Neural cell (in vitro differentiated cells): ENCODE measurements at regions not wholly inside any gene's neighbourhood (a gene's known extent, or its start where the extent isn't known, plus 50 kb on each side); places are given as distances from the start of the nearest gene placed in this dataset.

ENCODE experiments used
- H2AFZ ChIP-seq: fragments of 200-600, 300-800 bp; sonication (generic), shearing (Covaris generic); 2 replicates; pipeline ENCODE4 v1.6.0; 2014; ENCODE audit warnings: low read depth, mild to moderate bottlenecking, antibody characterized with exemption, low read length, moderate library complexity
- H3F3A ChIP-seq: fragments of 200-600 bp; shearing (Covaris generic); 2 replicates; pipeline ENCODE4 v1.6.1; 2016; ENCODE audit warnings: mild to moderate bottlenecking, moderate library complexity, mixed read lengths, antibody characterized with exemption, low read length; ENCODE audit not compliant: insufficient read depth, poor library complexity, severe bottlenecking
- H3K27ac ChIP-seq: fragments of 200-600, 300-800 bp; sonication (generic), shearing (Covaris generic); 2 replicates; pipeline ENCODE4 v1.5.1; 2014; ENCODE audit warnings: mild to moderate bottlenecking, low read length, moderate library complexity
- H3K27me3 ChIP-seq: fragments of 300-800, 200-600 bp; sonication (generic), shearing (Covaris generic); 2 replicates; pipeline ENCODE4 v1.6.0; 2014; ENCODE audit warnings: mild to moderate bottlenecking, low read depth, low read length, moderate library complexity; ENCODE audit not compliant: insufficient read depth
- H3K36me3 ChIP-seq: fragments of 300-800, 200-600 bp; sonication (generic), shearing (Covaris generic); 2 replicates; pipeline ENCODE4 v1.5.1; 2014; ENCODE audit warnings: mild to moderate bottlenecking, antibody characterized with exemption, low read length, moderate library complexity; ENCODE audit not compliant: insufficient read depth
- H3K4me2 ChIP-seq: fragments of 300-800, 200-600 bp; sonication (generic), shearing (Covaris generic); 2 replicates; pipeline ENCODE4 v1.6.0; 2014; ENCODE audit warnings: mild to moderate bottlenecking, low read length
- H3K4me3 ChIP-seq: fragments of 300-800, 200-600 bp; sonication (generic), shearing (Covaris generic); 2 replicates; pipeline ENCODE4 v1.5.1; 2014; ENCODE audit warnings: mild to moderate bottlenecking, low read length, moderate library complexity
- H3K79me2 ChIP-seq: fragments of 200-600 bp; shearing (Covaris generic); replicated peaks from 2 replicates; pipeline ENCODE4 v1.6.0; 2014; ENCODE audit warnings: mild to moderate bottlenecking, low read length, moderate library complexity; ENCODE audit not compliant: insufficient read depth
- H3K9ac ChIP-seq: fragments of 300-800, 200-600 bp; sonication (generic), shearing (Covaris generic); 2 replicates; pipeline ENCODE4 v1.6.1; 2016; ENCODE audit warnings: mild to moderate bottlenecking, low read length, mixed read lengths
- H3K9me2 ChIP-seq: fragments of 200-600 bp; shearing (Covaris generic); 2 replicates; pipeline ENCODE4 v1.6.1; 2016; ENCODE audit warnings: mild to moderate bottlenecking, low read length, mixed read lengths; ENCODE audit not compliant: insufficient read depth
- H3K9me3 ChIP-seq: fragments of 200-600, 300-800 bp; sonication (generic), shearing (Covaris generic); 2 replicates; pipeline ENCODE4 v1.6.1; 2016; ENCODE audit warnings: mild to moderate bottlenecking, mixed run types, low read length, moderate library complexity, mixed read lengths
- H4K20me1 ChIP-seq: fragments of 200-600 bp; shearing (Covaris generic); 2 replicates; pipeline ENCODE4 v1.6.1; 2016; ENCODE audit warnings: mild to moderate bottlenecking, mixed run types; ENCODE audit not compliant: insufficient read depth
- CTCF ChIP-seq: fragments of 450-650 bp; IDR thresholded peaks from 2 replicates; pipeline ENCODE4 v1.5.1; 2014; ENCODE audit warnings: antibody characterized with exemption, mild to moderate bottlenecking, moderate library complexity; ENCODE audit not compliant: poor library complexity, severe bottlenecking
- EP300 ChIP-seq: fragments of 450-650 bp; conservative IDR thresholded peaks from 2 replicates; pipeline ENCODE4 v1.6.1; 2014; ENCODE audit warnings: antibody characterized with exemption, mild to moderate bottlenecking, moderate library complexity; ENCODE audit not compliant: poor library complexity, severe bottlenecking
- EZH2 ChIP-seq: fragments of 200-600, 300-800 bp; shearing (Covaris generic), sonication (generic); IDR thresholded peaks from 2 replicates; pipeline ENCODE4 v1.6.1; 2014; ENCODE audit warnings: antibody characterized with exemption, low read length, borderline replicate concordance, mild to moderate bottlenecking; ENCODE audit not compliant: insufficient read depth, poor library complexity, severe bottlenecking
- MXI1 ChIP-seq: fragments of 450-650 bp; conservative IDR thresholded peaks from 2 replicates; pipeline ENCODE4 v1.6.1; 2014; ENCODE audit warnings: antibody characterized with exemption, mild to moderate bottlenecking; ENCODE audit not compliant: poor library complexity, severe bottlenecking
- POLR2AphosphoS5 ChIP-seq: IDR thresholded peaks from 2 replicates; pipeline ENCODE4 v1.6.1; 2012
- RAD21 ChIP-seq: fragments of 450-650 bp; conservative IDR thresholded peaks from 2 replicates; pipeline ENCODE4 v1.6.1; 2014; ENCODE audit warnings: antibody characterized with exemption, mild to moderate bottlenecking, moderate library complexity
- REST ChIP-seq: IDR thresholded peaks from 2 replicates; pipeline ENCODE4 v1.6.1; 2012; ENCODE audit warnings: borderline replicate concordance
- SMC3 ChIP-seq: fragments of 450-650 bp; conservative IDR thresholded peaks from 2 replicates; pipeline ENCODE4 v1.6.1; 2014; ENCODE audit warnings: antibody characterized with exemption, mild to moderate bottlenecking, moderate library complexity; ENCODE audit not compliant: poor library complexity
- TAF1 ChIP-seq: IDR thresholded peaks from 2 replicates; pipeline ENCODE4 v1.6.1; 2012; ENCODE audit warnings: low read depth

- Histone ChIP-seq H3F3A (no peaks in the 10 kb centered on the region), H3K9ac (no peak overlapping the region), H3K9me2 (no peaks in the 10 kb centered on the region), H3K36me3 (no peaks in the 10 kb centered on the region), H3K4me2 (no peak overlapping the region), H3K9me3 (no peaks in the 10 kb centered on the region), H3K27me3 (no peaks in the 10 kb centered on the region), H3K27ac (no peak overlapping the region), H4K20me1 (no peaks in the 10 kb centered on the region), H3K4me3 (no peak overlapping the region), H2AFZ (no peak overlapping the region), H3K79me2 (no peaks in the 10 kb centered on the region)
- no peak for TF ChIP-seq POLR2AphosphoS5
- TF ChIP-seq RAD21: no peak
- no peak for TF ChIP-seq REST
- TF ChIP-seq EZH2: no peak
- no peak for TF ChIP-seq MXI1
- TF ChIP-seq SMC3: no peak
- TF ChIP-seq EP300: no peak
- TF ChIP-seq TAF1: no peak
- TF ChIP-seq CTCF: no peak
Observed at GRCh38 chr11:107174856-107175255, 156.6 kb upstream of the GUCY1A2 start.

GRCh38 chr11:107172996-107173395 is 154.7 kb upstream of the GUCY1A2 start:
- Histone ChIP-seq H2AFZ (no peak overlapping the region), H3K9ac (no peak overlapping the region), H4K20me1 (no peaks in the 10 kb centered on the region), H3K27ac (no peak overlapping the region), H3K36me3 (no peaks in the 10 kb centered on the region), H3K9me2 (no peaks in the 10 kb centered on the region), H3K4me2 (no peak overlapping the region), H3F3A (no peaks in the 10 kb centered on the region), H3K9me3 (no peaks in the 10 kb centered on the region), H3K27me3 (no peaks in the 10 kb centered on the region), H3K4me3 (no peak overlapping the region), H3K79me2 (no peaks in the 10 kb centered on the region)
- TF ChIP-seq POLR2AphosphoS5: no peak
- no peak for TF ChIP-seq SMC3
- TF ChIP-seq REST: no peak
- TF ChIP-seq RAD21: no peak
- no peak for TF ChIP-seq EZH2
- no peak for TF ChIP-seq EP300
